ENCODE measurements at regions not wholly inside any gene's neighbourhood (a gene's known extent, or its start where the extent isn't known, plus 50 kb on each side); places are given as distances from the start of the nearest gene placed in this dataset.
A peak's percentile ranks its signal among the peaks of the same experiment; 100 is the strongest.

DNA sequence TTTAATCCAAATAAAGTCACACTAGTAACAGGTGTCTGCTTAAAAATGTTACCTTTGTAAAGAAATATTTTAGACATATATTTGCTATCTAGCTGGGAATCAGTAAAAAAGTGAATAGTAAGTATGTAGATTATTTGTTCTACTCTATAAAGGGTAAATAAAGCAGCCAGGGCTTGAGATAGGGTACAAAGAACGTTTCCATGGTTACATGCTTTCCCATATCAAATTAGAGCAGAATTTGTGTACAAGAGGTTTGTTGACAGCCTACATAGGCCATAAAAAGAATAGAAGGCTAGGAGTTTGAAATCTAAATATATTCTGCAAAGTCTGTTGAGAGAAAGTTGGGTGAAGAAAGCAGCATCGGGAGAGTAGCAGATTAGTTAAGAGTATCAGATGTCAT is 160.9 kb upstream of the POU5F2 start:
- Histone ChIP-seq H3K79me2 (no peaks in the 10 kb centered on the region), H2AFZ (no peak overlapping the region), H3K4me3 (ENCODE audit: low read depth, low read length) (no peak overlapping the region), H3K27ac (no peak overlapping the region), H3K27me3 (ENCODE audit: control insufficient read depth, insufficient read depth, low read length) (no peaks in the 10 kb centered on the region), H3K9ac (no peak overlapping the region), H3K4me2 (ENCODE audit: low read length) (no peak overlapping the region), H3K9me3 (ENCODE audit: control insufficient read depth, low read length) (no peaks in the 10 kb centered on the region), H3K36me3 (ENCODE audit: control insufficient read depth, insufficient read depth, low read length) (no peaks in the 10 kb centered on the region), H3K4me1 (no peaks in the 10 kb centered on the region)
- TF ChIP-seq, protein P1, sequence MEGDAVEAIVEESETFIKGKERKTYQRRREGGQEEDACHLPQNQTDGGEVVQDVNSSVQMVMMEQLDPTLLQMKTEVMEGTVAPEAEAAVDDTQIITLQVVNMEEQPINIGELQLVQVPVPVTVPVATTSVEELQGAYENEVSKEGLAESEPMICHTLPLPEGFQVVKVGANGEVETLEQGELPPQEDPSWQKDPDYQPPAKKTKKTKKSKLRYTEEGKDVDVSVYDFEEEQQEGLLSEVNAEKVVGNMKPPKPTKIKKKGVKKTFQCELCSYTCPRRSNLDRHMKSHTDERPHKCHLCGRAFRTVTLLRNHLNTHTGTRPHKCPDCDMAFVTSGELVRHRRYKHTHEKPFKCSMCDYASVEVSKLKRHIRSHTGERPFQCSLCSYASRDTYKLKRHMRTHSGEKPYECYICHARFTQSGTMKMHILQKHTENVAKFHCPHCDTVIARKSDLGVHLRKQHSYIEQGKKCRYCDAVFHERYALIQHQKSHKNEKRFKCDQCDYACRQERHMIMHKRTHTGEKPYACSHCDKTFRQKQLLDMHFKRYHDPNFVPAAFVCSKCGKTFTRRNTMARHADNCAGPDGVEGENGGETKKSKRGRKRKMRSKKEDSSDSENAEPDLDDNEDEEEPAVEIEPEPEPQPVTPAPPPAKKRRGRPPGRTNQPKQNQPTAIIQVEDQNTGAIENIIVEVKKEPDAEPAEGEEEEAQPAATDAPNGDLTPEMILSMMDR (IDR thresholded peaks at IDR 0.05): no peak

DNA sequence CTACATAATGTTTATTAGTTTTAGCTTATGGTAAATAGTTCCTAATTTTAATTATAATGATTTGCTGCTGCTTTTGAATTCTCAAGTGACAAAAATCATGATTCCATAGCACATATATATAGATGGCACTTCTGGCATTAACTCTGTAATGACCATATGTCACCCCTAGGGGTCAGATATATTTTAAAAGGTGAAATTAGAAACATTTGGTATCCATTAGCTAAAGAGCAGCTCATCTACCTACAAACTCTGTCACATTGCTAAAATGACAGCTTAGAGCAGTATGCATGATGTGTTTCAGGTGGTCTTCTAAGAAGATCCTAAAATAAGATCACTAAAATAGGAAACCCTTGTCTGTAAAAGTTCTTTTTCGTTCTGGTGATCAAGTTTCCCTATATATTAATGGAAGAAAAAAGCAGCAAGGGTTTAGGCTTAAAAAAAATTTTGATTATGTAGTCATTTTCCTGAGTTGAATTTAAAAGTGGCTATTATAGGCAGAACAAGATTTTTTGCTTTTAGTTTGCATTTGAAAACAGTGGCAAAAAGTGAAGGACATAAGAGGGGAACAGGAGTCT is 157.7 kb upstream of the POU5F2 start:
- Histone ChIP-seq H2AFZ (no peak overlapping the region), H3K27ac (no peak overlapping the region), H3K9me3 (ENCODE audit: control insufficient read depth, low read length) (no peaks in the 10 kb centered on the region), H3K79me2 (no peaks in the 10 kb centered on the region), H3K4me2 (ENCODE audit: low read length) (no peak overlapping the region), H3K27me3 (ENCODE audit: control insufficient read depth, insufficient read depth, low read length) (no peaks in the 10 kb centered on the region), H3K4me1 (no peaks in the 10 kb centered on the region), H3K9ac (no peak overlapping the region), H3K36me3 (ENCODE audit: control insufficient read depth, insufficient read depth, low read length) (no peaks in the 10 kb centered on the region), H3K4me3 (ENCODE audit: low read depth, low read length) (no peak overlapping the region)
- TF ChIP-seq, protein P1 (IDR thresholded peaks at IDR 0.05): peak; percentile 20

DNA sequence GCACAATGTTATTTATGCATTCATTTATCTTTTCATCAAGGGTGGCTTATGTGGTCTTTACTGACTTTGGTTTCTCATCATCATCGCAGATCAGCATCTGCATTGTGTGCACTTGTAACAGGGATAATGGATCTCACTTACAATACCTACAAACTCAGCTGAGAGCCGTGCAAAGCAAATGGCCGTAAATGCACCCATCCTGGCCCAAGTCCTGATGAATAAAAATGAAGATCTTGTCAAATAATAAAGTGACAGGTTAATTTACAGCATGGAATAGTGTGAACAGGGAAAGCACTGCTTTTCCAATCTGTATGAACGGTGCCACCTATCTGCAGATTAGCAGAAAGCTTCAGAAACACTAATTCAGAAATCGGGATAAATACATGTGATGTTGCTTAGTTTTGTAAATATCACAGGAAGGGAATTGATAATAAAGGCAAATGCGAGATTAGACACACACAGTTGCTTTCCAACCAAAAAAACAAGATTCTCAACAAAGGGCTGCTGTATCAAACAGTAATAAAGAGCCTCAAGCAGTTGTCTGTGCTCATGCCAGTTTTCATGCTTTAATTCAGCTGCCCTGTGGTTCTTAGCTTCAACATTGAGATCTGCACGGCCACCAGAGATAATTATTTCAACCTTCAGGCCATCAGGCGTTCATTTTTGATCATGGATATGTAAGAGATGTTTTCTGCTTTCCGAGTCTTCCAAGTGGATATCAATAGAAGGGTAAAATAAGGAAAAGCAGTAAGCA is 153.4 kb upstream of the POU5F2 start:
- H3K4me1 ChIP-seq: no peaks in the 10 kb centered on the region
- no peak overlapping the region for H3K4me2 ChIP-seq (ENCODE audit: low read length)
- H3K9me3 ChIP-seq (ENCODE audit: control insufficient read depth, low read length): no peaks in the 10 kb centered on the region
- H3K27ac ChIP-seq: no peak overlapping the region
- TF ChIP-seq, protein P1 (IDR thresholded peaks at IDR 0.05): no peak
- no peaks in the 10 kb centered on the region for H3K27me3 ChIP-seq (ENCODE audit: control insufficient read depth, insufficient read depth, low read length)
- no peak overlapping the region for H3K9ac ChIP-seq
- no peaks in the 10 kb centered on the region for H3K36me3 ChIP-seq (ENCODE audit: control insufficient read depth, insufficient read depth, low read length)
- H3K79me2 ChIP-seq: no peaks in the 10 kb centered on the region
- no peak overlapping the region for H3K4me3 ChIP-seq (ENCODE audit: low read depth, low read length)
- no peak overlapping the region for H2AFZ ChIP-seq

DNA sequence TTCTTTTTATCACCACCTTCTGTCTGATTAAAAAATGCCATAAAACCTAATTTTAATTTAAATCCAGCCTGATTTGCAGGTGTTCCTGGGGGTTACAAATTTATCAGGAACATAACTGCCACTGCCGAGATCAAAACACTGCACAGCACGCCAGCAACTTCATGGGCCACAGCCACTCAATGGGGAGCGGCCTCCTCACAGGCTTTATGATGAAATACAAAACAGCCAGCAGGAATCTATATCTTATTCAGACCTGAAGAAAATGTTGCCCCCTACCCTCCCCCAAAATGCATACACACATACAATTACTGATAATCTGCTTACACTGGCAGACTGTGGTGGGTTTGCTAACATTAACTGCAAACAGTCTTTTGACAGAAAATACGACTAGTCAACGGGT is 151.7 kb upstream of the POU5F2 start:
- Histone ChIP-seq H3K9ac (no peak overlapping the region), H3K4me1 (no peaks in the 10 kb centered on the region), H3K9me3 (ENCODE audit: control insufficient read depth, low read length) (no peaks in the 10 kb centered on the region), H3K4me2 (ENCODE audit: low read length) (no peak overlapping the region), H3K27ac (no peak overlapping the region), H2AFZ (no peak overlapping the region), H3K36me3 (ENCODE audit: control insufficient read depth, insufficient read depth, low read length) (no peaks in the 10 kb centered on the region), H3K4me3 (ENCODE audit: low read depth, low read length) (no peak overlapping the region), H3K27me3 (ENCODE audit: control insufficient read depth, insufficient read depth, low read length) (no peaks in the 10 kb centered on the region), H3K79me2 (no peaks in the 10 kb centered on the region)
- TF ChIP-seq, protein P1 (IDR thresholded peaks at IDR 0.05): no peak

DNA sequence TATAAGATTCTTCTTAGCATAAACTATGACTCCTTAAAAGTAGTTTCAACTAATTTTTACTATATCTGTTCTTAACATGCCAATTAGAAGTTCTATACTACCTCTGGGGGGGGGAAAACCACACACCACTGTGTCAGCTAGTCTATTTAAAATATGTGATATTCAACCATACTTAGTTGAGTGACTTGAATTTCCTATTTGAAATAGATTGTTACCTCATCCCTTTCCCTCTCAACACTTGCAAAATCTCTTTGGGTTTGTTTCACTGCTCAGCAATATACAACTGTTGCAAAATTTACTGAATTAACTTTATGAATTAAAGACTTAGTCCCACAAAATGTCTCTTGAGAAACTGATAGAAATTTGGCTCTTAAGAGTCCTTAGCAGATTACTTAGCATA is 151.1 kb upstream of the POU5F2 start:
- TF ChIP-seq, protein P1 (IDR thresholded peaks at IDR 0.05): no peak
- Histone ChIP-seq H3K4me2 (ENCODE audit: low read length) (no peak overlapping the region), H3K9me3 (ENCODE audit: control insufficient read depth, low read length) (no peaks in the 10 kb centered on the region), H3K36me3 (ENCODE audit: control insufficient read depth, insufficient read depth, low read length) (no peaks in the 10 kb centered on the region), H3K79me2 (no peaks in the 10 kb centered on the region), H3K9ac (no peak overlapping the region), H3K27me3 (ENCODE audit: control insufficient read depth, insufficient read depth, low read length) (no peaks in the 10 kb centered on the region), H3K4me3 (ENCODE audit: low read depth, low read length) (no peak overlapping the region), H3K27ac (no peak overlapping the region), H2AFZ (no peak overlapping the region), H3K4me1 (no peaks in the 10 kb centered on the region)

Data from parathyroid adenoma (tissue), 2 donors.